ENCODE measurements at regions not wholly inside any gene's neighbourhood (a gene's known extent, or its start where the extent isn't known, plus 50 kb on each side); places are given as distances from the start of the nearest gene placed in this dataset.

DNA sequence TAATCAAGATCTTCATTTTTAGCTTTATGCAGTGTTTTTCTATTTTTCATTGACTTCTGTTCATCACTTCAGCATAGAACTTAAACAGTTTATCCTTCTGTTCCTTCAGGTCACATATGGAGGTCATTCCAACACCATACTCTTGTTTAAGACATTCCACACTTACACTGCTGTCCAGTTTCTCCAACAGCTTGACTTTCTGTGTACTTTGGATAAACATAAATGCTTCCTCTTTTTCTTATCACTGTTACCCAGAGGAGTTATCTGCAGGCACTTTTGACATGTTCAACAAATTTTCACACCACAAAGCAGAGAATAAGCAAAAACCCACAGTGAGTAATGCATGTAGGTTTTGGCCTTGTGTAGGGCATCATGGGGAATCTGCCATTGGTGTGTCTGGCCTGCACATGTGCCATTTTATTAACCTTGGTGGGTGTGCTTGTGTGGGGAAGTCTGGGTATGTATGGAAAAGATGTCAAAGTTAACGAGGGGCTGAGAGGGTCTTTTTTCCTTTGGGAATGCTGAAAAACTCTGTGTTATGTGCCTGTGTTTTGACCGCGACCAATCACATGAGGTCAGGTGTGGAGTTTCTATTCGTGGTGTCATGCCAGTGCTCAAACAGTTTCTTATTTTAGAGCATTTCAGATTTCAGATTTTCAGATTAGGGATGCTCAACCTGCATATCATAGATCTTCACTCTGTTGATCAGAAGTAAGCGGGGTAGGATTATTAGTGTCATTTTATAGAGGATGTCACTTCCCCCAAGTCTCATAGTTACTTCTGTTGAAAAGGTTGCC, 53.9 kb upstream of the ACVR1 start:
- TF ChIP-seq POLR2A (IDR thresholded peaks at IDR 0.05) = no peak
- TF ChIP-seq, protein P1, sequence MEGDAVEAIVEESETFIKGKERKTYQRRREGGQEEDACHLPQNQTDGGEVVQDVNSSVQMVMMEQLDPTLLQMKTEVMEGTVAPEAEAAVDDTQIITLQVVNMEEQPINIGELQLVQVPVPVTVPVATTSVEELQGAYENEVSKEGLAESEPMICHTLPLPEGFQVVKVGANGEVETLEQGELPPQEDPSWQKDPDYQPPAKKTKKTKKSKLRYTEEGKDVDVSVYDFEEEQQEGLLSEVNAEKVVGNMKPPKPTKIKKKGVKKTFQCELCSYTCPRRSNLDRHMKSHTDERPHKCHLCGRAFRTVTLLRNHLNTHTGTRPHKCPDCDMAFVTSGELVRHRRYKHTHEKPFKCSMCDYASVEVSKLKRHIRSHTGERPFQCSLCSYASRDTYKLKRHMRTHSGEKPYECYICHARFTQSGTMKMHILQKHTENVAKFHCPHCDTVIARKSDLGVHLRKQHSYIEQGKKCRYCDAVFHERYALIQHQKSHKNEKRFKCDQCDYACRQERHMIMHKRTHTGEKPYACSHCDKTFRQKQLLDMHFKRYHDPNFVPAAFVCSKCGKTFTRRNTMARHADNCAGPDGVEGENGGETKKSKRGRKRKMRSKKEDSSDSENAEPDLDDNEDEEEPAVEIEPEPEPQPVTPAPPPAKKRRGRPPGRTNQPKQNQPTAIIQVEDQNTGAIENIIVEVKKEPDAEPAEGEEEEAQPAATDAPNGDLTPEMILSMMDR (IDR thresholded peaks at IDR 0.05) = no peak
- no peaks in the 10 kb centered on the region for H3K9me3 ChIP-seq
- 82 to 83% methylated on average over 5 of the region's 5 CpGs for WGBS, 2 donors
- DNase-seq = no peak
- H3K27ac ChIP-seq = no peak overlapping the region
- no peak overlapping the region for H3K4me3 ChIP-seq
- intact Hi-C loops (cut with DNase I; ENCODE audit: low total_unique reads) = no loop called here
- no peaks in the 10 kb centered on the region for H3K36me3 ChIP-seq (ENCODE audit: low read depth, missing control alignments)
- no peaks in the 10 kb centered on the region for H3K27me3 ChIP-seq
- no peaks in the 10 kb centered on the region for H3K4me1 ChIP-seq

DNA sequence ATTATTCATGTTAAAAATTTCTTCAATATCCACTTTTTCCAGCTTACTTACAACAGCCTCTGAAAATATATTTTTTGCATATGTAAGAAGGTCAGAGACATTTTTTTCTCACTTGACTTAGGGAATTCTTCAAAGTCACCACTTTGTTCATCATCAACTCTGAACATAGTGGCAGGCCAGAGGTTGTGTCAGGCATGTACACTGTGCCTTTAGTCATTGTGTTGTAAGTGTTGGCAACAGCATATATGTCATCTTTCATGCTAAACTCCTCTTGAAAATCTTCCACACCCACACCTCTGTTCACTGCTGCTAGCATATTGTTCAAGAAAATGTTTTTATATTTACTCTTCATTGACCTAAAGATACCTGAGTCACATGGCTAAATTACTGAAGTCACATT, 52.2 kb upstream of the ACVR1 start:
- intact Hi-C loops (cut with DNase I; ENCODE audit: low total_unique reads) = no loop called here
- Histone ChIP-seq H3K27me3 (no peaks in the 10 kb centered on the region), H3K4me1 (no peaks in the 10 kb centered on the region), H3K9me3 (no peaks in the 10 kb centered on the region), H3K4me3 (no peak overlapping the region), H3K36me3 (ENCODE audit: low read depth, missing control alignments) (no peaks in the 10 kb centered on the region), H3K27ac (no peak overlapping the region)
- TF ChIP-seq POLR2A (IDR thresholded peaks at IDR 0.05) = no peak
- TF ChIP-seq, protein P1 (IDR thresholded peaks at IDR 0.05) = no peak
- no peak for DNase-seq

DNA sequence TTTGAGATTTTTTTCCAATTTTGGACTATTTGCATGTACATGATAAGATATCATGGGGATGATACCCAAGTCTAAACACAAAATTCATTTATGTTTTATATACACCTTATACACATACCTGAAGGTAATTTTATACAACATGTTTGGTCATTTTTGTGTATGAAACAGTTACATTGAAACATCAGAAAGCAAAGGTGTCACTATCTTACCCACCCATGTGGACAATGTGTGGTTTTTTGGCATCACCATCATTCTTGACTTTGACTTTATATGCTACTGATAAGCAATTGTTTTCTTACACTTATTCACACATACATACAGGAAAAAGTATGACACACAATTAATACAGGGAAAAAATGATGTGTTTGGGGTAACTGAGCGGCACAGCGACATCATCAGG, 51.0 kb upstream of the ACVR1 start:
- WGBS, 2 donors = 98% methylated on average over 2 of the region's 2 CpGs
- Histone ChIP-seq H3K9me3 (no peaks in the 10 kb centered on the region), H3K27ac (no peak overlapping the region), H3K4me1 (no peaks in the 10 kb centered on the region), H3K36me3 (ENCODE audit: low read depth, missing control alignments) (no peaks in the 10 kb centered on the region), H3K27me3 (no peaks in the 10 kb centered on the region), H3K4me3 (no peak overlapping the region)
- DNase-seq = no peak
- TF ChIP-seq, protein P1 (IDR thresholded peaks at IDR 0.05) = no peak
- TF ChIP-seq POLR2A (IDR thresholded peaks at IDR 0.05) = no peak
- intact Hi-C loops (cut with DNase I; ENCODE audit: low total_unique reads) = no loop called here

Small RNAs in the stretch of these regions (small RNA-seq; reads per million reads assigned to genes)
- gene RNU6-932P = 0 reads per million in 2 donors
